ENCODE measurements at regions not wholly inside any gene's neighbourhood (a gene's known extent, or its start where the extent isn't known, plus 50 kb on each side); places are given as distances from the start of the nearest gene placed in this dataset.

- Histone ChIP-seq H3K27ac (ENCODE audit: low read length) (no peak overlapping the region), H2AFZ (ENCODE audit: low read depth, low read length) (no peak overlapping the region), H3K9ac (ENCODE audit: low read depth, low read length) (no peak overlapping the region), H3K79me2 (ENCODE audit: insufficient read depth, low read length) (no peaks in the 10 kb centered on the region), H3K27me3 (ENCODE audit: insufficient read depth, low read length, poor library complexity) (no peaks in the 10 kb centered on the region), H3K4me3 (ENCODE audit: low read depth in 1 of 2, low read length in 2 of 2) (no peak overlapping the region), H3K4me2 (ENCODE audit: insufficient read depth, low read length) (no peak overlapping the region), H4K20me1 (ENCODE audit: insufficient read depth, low read length) (no peaks in the 10 kb centered on the region), H3K36me3 (ENCODE audit: insufficient read depth, low read length) (no peaks in the 10 kb centered on the region), H3K9me3 (ENCODE audit: insufficient read depth, low read length, severe bottlenecking) (no peaks in the 10 kb centered on the region), H3K4me1 (ENCODE audit: insufficient read depth, low read length) (no peaks in the 10 kb centered on the region)
- ATAC-seq (ENCODE audit: insufficient read depth, low read depth) (no peak), DNase-seq (no peak)
- no peak for TF ChIP-seq EZH2 (IDR thresholded peaks at IDR 0.05; ENCODE audit: borderline replicate concordance, low read depth, low read length, severe bottlenecking)
- no peak for TF ChIP-seq CTCF (IDR thresholded peaks at IDR 0.05; ENCODE audit: borderline replicate concordance, extremely low read depth, low read length, poor library complexity, severe bottlenecking)
These were observed 536.3 kb downstream of the NTRK3 start for GRCh38 chr15:87720235-87720634.

- no peak overlapping the region for H3K4me3 ChIP-seq (ENCODE audit: low read depth in 1 of 2, low read length in 2 of 2)
- H3K36me3 ChIP-seq (ENCODE audit: insufficient read depth, low read length): no peaks in the 10 kb centered on the region
- H3K4me2 ChIP-seq (ENCODE audit: insufficient read depth, low read length): no peak overlapping the region
- H2AFZ ChIP-seq (ENCODE audit: low read depth, low read length): no peak overlapping the region
- H3K27ac ChIP-seq (ENCODE audit: low read length): no peak overlapping the region
- H3K9me3 ChIP-seq (ENCODE audit: insufficient read depth, low read length, severe bottlenecking): no peaks in the 10 kb centered on the region
- H3K9ac ChIP-seq (ENCODE audit: low read depth, low read length): no peak overlapping the region
- ATAC-seq (ENCODE audit: insufficient read depth, low read depth) (no peak), DNase-seq (no peak)
- no peaks in the 10 kb centered on the region for H3K4me1 ChIP-seq (ENCODE audit: insufficient read depth, low read length)
- H4K20me1 ChIP-seq (ENCODE audit: insufficient read depth, low read length): no peaks in the 10 kb centered on the region
- no peaks in the 10 kb centered on the region for H3K79me2 ChIP-seq (ENCODE audit: insufficient read depth, low read length)
- TF ChIP-seq CTCF (IDR thresholded peaks at IDR 0.05; ENCODE audit: borderline replicate concordance, extremely low read depth, low read length, poor library complexity, severe bottlenecking) (no peak), EZH2 (IDR thresholded peaks at IDR 0.05; ENCODE audit: borderline replicate concordance, low read depth, low read length, severe bottlenecking) (no peak)
- H3K27me3 ChIP-seq (ENCODE audit: insufficient read depth, low read length, poor library complexity): no peaks in the 10 kb centered on the region
These were observed 540.1 kb downstream of the NTRK3 start for GRCh38 chr15:87716422-87716821.

GRCh38 chr15:87715252-87715651, 541.3 kb downstream of the NTRK3 start:
- DNase-seq (no peak), ATAC-seq (ENCODE audit: insufficient read depth, low read depth) (no peak)
- Histone ChIP-seq H3K9me3 (ENCODE audit: insufficient read depth, low read length, severe bottlenecking) (no peaks in the 10 kb centered on the region), H3K4me1 (ENCODE audit: insufficient read depth, low read length) (no peaks in the 10 kb centered on the region), H3K4me3 (ENCODE audit: low read depth in 1 of 2, low read length in 2 of 2) (no peak overlapping the region), H3K27ac (ENCODE audit: low read length) (no peak overlapping the region), H3K9ac (ENCODE audit: low read depth, low read length) (no peak overlapping the region), H4K20me1 (ENCODE audit: insufficient read depth, low read length) (no peaks in the 10 kb centered on the region), H3K27me3 (ENCODE audit: insufficient read depth, low read length, poor library complexity) (no peaks in the 10 kb centered on the region), H3K79me2 (ENCODE audit: insufficient read depth, low read length) (no peaks in the 10 kb centered on the region), H2AFZ (ENCODE audit: low read depth, low read length) (no peak overlapping the region), H3K36me3 (ENCODE audit: insufficient read depth, low read length) (no peaks in the 10 kb centered on the region), H3K4me2 (ENCODE audit: insufficient read depth, low read length) (no peak overlapping the region)
- TF ChIP-seq CTCF (IDR thresholded peaks at IDR 0.05; ENCODE audit: borderline replicate concordance, extremely low read depth, low read length, poor library complexity, severe bottlenecking) (no peak), EZH2 (IDR thresholded peaks at IDR 0.05; ENCODE audit: borderline replicate concordance, low read depth, low read length, severe bottlenecking) (no peak)

GRCh38 chr15:87713475-87713879, 543.1 kb downstream of the NTRK3 start:
- ATAC-seq (ENCODE audit: insufficient read depth, low read depth): no peak

More at GRCh38 chr15:87713475-87713879, 543.1 kb downstream of the NTRK3 start:
- H4K20me1 ChIP-seq (ENCODE audit: insufficient read depth, low read length): no peaks in the 10 kb centered on the region
- H3K9ac ChIP-seq (ENCODE audit: low read depth, low read length): no peak overlapping the region
- H3K27ac ChIP-seq (ENCODE audit: low read length): no peak overlapping the region
- no peak overlapping the region for H2AFZ ChIP-seq (ENCODE audit: low read depth, low read length)
- H3K79me2 ChIP-seq (ENCODE audit: insufficient read depth, low read length): no peaks in the 10 kb centered on the region
- H3K9me3 ChIP-seq (ENCODE audit: insufficient read depth, low read length, severe bottlenecking): no peaks in the 10 kb centered on the region
- H3K4me3 ChIP-seq (ENCODE audit: low read depth in 1 of 2, low read length in 2 of 2): no peak overlapping the region
- TF ChIP-seq CTCF (IDR thresholded peaks at IDR 0.05; ENCODE audit: borderline replicate concordance, extremely low read depth, low read length, poor library complexity, severe bottlenecking) (no peak), EZH2 (IDR thresholded peaks at IDR 0.05; ENCODE audit: borderline replicate concordance, low read depth, low read length, severe bottlenecking) (no peak)
- no peaks in the 10 kb centered on the region for H3K36me3 ChIP-seq (ENCODE audit: insufficient read depth, low read length)
- no peak for DNase-seq
- no peaks in the 10 kb centered on the region for H3K4me1 ChIP-seq (ENCODE audit: insufficient read depth, low read length)
- H3K27me3 ChIP-seq (ENCODE audit: insufficient read depth, low read length, poor library complexity): no peaks in the 10 kb centered on the region
- no peak overlapping the region for H3K4me2 ChIP-seq (ENCODE audit: insufficient read depth, low read length)
